Tibial artery (tissue), 4 donors: ENCODE measurements at regions not wholly inside any gene's neighbourhood (a gene's known extent, or its start where the extent isn't known, plus 50 kb on each side); places are given as distances from the start of the nearest gene placed in this dataset.

ENCODE experiments used
- DNase-seq, 2 donors: peaks; one replicate each; pipeline ENCODE4 v3.0.0-alpha.2; 2019
- H3K27ac ChIP-seq, 2 donors: fragments of 200-600 bp; sonication (generic) in 1 of 2; 1 replicate in 1 of 2; 2 replicates in 1 of 2; pipeline ENCODE4 v1.5.1; 2018 to 2019; ENCODE audit warnings: mild to moderate bottlenecking in 1 of 2
- H3K27me3 ChIP-seq, 2 donors: fragments of 200-600 bp; sonication (generic) in 1 of 2; one replicate each; pipeline versions ENCODE4 v1.5.1 to v1.6.0; 2016 to 2019
- H3K36me3 ChIP-seq, 3 donors: fragments of 200-600 bp; sonication (generic) in 2 of 3; one replicate each; pipeline ENCODE4 v1.5.1; 2016 to 2019; ENCODE audit warnings: mild to moderate bottlenecking in 2 of 3
- H3K4me1 ChIP-seq, 4 donors: fragments of 200-600 bp; sonication (generic) in 2 of 4; 1 replicate in 3 of 4; 2 replicates in 1 of 4; pipeline ENCODE4 v1.5.1; 2016 to 2019
- H3K4me3 ChIP-seq, 2 donors: fragments of 200-600 bp; sonication (generic) in 1 of 2; 1 replicate in 1 of 2; 2 replicates in 1 of 2; pipeline ENCODE4 v1.5.1; 2018 to 2019; ENCODE audit warnings: mild to moderate bottlenecking in 2 of 2
- H3K9me3 ChIP-seq, 3 donors: fragments of 200-600 bp; sonication (generic) in 1 of 3; one replicate each; pipeline ENCODE4 v1.5.1; 2016 to 2019
- intact Hi-C: fragments of 100-400 bp; cut with DNase I; formaldehyde crosslinking; loops from one replicate; pipeline ENCODE4 v1.15.0; 2023; ENCODE audit warnings: low total_unique reads
- TF ChIP-seq, protein P1 (sequence below), 2 experiments: fragments of 200-600 bp in 1 of 2; fragments of 450-650 bp in 1 of 2; IDR thresholded peaks; one replicate each; pipeline ENCODE4 v1.5.1; 2017 to 2019; ENCODE audit warnings: antibody characterized with exemption in 2 of 2, mild to moderate bottlenecking in 1 of 2, moderate library complexity in 1 of 2

DNA sequence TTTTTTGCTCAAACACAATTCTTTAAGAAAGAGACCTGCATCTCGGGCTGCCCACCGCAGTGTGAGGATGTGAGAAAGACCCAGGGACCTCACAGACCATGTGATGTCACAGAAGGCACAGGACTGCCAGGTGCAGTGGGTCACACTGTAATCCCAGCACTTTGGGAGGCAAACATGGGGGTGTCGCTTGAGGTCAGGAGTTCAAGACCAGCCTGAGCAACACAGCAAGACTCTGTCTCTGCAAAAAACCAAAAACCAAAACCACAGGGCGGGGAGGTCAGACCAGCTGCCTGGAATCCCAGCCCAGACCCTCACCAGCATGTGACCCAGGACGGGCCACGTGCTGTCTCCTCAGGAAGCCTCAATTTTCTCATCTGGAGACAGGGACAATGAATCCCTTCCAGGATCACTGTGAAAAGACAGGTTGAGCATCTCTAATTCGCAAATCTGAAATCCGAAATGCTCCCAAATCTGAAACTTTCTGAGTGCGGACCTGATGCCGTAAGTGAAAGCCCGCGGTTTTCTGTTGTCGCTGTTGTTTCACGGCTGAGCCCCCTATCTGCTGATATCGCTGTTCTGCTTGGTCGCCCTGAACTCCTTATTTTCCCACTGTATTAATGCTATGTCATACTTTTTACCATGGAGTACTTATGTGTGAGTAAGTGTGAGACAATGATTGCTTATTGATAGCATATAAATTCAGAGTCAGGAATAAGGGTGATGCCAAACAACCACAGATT, 159.5 kb upstream of the PTPN1 start:
- no peak overlapping the region for H3K4me3 ChIP-seq
- no peaks in the 10 kb centered on the region for H3K36me3 ChIP-seq
- intact Hi-C loops = no loop called here
- no peaks in the 10 kb centered on the region for H3K9me3 ChIP-seq
- TF ChIP-seq, protein P1, sequence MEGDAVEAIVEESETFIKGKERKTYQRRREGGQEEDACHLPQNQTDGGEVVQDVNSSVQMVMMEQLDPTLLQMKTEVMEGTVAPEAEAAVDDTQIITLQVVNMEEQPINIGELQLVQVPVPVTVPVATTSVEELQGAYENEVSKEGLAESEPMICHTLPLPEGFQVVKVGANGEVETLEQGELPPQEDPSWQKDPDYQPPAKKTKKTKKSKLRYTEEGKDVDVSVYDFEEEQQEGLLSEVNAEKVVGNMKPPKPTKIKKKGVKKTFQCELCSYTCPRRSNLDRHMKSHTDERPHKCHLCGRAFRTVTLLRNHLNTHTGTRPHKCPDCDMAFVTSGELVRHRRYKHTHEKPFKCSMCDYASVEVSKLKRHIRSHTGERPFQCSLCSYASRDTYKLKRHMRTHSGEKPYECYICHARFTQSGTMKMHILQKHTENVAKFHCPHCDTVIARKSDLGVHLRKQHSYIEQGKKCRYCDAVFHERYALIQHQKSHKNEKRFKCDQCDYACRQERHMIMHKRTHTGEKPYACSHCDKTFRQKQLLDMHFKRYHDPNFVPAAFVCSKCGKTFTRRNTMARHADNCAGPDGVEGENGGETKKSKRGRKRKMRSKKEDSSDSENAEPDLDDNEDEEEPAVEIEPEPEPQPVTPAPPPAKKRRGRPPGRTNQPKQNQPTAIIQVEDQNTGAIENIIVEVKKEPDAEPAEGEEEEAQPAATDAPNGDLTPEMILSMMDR (IDR thresholded peaks at IDR 0.05) = no peak
- no peak for DNase-seq
- H3K27ac ChIP-seq = no peak overlapping the region
- H3K4me1 ChIP-seq = peaks cover 0 to 17% (median 13%) of the 10 kb centered on the region in 4 donors
- H3K27me3 ChIP-seq = no peaks in the 10 kb centered on the region

DNA sequence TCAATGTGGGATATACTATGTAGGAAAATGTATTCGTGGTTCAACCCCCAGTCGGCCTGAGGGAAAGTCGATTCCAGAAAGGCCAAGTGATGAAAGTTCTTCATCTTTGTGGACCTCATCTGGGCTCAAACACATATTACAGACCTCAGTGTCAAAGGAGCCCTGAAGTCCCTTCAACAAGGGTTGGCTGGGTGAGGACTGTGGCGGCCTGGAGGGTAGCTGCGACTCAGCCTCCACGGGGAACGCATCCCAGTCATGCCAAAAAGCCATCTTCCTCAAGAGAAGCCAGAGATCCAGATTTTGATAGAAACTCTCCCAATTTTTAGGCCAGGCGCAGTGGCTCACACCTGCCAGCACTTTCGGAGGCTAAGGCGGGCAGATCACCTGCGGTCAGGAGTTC, 158.6 kb upstream of the PTPN1 start:
- TF ChIP-seq, protein P1 (IDR thresholded peaks at IDR 0.05) = no peak
- intact Hi-C loops = no loop called here
- Histone ChIP-seq H3K9me3 (no peaks in the 10 kb centered on the region), H3K27ac (no peak overlapping the region), H3K36me3 (no peaks in the 10 kb centered on the region), H3K4me3 (no peak overlapping the region), H3K4me1 (peaks cover 0 to 9% (median 5%) of the 10 kb centered on the region in 4 donors), H3K27me3 (no peaks in the 10 kb centered on the region)
- DNase-seq = no peak

DNA sequence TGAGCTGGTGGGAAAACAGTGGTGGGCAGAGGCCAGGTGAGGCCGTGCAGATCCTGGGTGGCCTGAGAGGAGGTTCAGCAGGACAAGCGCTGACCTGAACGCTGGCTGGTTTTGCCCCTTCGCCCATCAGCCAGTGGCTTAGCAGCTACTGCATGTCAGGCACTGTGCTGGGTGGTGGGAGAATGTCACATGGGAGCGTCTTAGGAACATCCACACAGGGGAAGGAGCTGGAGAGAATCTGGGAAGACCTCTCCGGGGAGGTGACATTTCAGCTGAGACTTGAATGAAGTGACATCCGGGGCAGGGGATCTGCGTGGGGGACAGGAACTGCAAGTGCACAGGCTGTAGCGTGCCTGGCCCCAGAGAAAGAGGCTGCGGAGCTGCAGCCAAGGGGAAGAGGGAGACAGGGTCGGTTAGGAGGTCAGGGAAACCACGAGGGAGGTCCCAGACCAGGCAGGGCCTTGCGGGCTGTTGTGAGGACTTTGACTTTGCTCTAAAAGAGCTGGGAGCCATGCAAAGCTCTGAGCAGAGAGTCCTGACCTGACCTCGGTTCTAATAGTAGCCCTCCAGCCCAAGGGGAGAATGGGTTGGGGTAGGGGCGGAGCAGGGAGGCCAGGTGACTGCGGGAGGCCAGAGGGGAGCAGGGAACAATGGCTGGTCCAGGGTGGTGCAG, 156.8 kb upstream of the PTPN1 start:
- H3K9me3 ChIP-seq = no peaks in the 10 kb centered on the region
- H3K27me3 ChIP-seq = no peaks in the 10 kb centered on the region
- no peak overlapping the region for H3K4me3 ChIP-seq
- no peaks in the 10 kb centered on the region for H3K36me3 ChIP-seq
- H3K27ac ChIP-seq = no peak overlapping the region
- DNase-seq = no peak
- TF ChIP-seq, protein P1 (IDR thresholded peaks at IDR 0.05) = no peak
- H3K4me1 ChIP-seq = no peaks in the 10 kb centered on the region
- intact Hi-C loops = no loop called here

DNA sequence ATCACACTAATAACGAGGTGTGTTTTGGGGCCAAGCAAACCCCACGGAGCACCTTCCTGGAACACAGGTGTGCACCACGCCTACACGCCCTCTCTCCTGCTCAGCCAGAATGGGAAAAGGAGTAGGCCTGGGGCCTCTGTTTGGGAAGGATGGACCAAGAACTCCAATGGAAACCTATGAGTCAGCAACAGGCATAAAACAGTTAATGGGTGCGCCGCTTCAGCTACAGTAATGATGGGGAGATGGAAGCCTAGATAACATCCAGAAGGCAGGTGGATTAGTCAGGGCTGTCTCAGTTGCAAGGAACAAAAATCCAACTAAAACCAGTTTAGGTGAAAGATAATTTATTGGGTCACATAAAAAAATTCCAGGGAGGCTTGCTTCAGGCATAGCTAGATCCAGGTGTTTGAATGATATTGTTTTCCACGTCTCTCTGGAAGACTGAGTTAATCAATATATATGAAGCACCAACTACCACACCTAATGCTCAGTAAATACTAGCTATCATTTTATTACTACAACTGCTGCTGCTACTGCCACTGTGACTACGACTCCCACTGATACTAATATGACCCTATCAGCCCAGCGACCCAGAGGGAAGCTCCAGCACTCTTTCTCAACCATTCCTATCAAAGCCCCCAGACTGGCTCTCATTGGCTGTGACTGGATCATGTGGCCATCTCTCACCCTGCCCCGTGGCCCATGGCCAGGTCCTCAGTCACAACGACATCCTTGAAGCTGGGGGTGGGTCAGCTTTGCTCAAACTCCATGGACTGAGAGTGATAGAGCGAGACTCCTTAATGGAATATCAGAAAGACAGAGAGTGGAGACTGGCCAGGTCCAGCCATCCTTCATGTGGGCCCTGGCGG, 155.2 kb upstream of the PTPN1 start:
- TF ChIP-seq, protein P1 (IDR thresholded peaks at IDR 0.05) = no peak

DNA sequence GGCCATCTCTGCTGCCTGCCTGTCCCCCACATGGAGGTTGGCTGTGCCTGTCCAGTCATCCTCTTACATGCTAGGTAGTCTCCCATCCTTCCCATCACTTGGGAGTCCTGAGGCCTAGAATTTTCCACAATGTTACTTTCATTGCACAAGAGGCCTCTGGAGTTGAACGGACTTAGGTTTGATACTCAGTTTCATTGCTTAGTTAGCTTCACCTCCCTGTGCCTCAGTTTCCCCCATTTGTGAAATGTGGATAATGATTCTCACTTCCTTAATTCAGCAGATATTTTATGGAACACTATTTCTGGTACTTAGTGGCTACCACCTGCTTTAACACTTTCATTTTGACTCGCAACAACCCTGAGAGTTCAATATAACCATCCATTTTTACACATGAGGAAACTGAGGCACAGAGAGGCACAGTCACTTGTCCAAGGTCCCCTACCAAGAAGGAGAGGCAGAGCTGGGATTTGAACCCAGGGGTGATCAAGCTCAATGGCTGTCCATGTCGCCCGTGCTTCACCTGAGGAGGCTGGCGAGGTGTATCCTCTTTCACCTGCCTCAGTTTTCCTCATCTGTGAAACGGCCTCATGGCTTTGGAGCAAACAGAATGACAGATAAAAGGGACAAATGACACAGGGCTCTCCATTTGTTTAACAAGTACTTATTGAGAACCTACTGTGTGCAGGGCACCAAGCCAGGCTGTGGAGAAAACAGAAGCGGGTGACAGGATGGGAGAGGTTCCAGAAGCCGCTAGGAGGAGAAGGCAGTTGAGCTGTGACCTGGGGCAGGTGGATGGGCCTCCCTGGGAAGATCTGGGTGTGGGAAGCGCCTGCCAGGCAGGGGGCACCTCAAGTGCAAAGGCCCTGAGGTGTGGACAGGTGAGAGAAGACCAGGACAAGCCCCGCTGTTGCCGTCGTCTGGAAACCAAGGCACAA, 154.3 kb upstream of the PTPN1 start:
- H3K36me3 ChIP-seq = no peaks in the 10 kb centered on the region
- no peaks in the 10 kb centered on the region for H3K27me3 ChIP-seq
- TF ChIP-seq, protein P1 (IDR thresholded peaks at IDR 0.05) = no peak
- no peak for DNase-seq
- no peak overlapping the region for H3K4me3 ChIP-seq
- no peaks in the 10 kb centered on the region for H3K9me3 ChIP-seq
- peaks cover 0 to 5% (median 0%) of the 10 kb centered on the region in 4 donors for H3K4me1 ChIP-seq
- intact Hi-C loops = no loop called here
- H3K27ac ChIP-seq = no peak overlapping the region

More for the DNA sequence above, 155.2 kb upstream of the PTPN1 start:
- H3K27ac ChIP-seq = no peak overlapping the region
- H3K36me3 ChIP-seq = no peaks in the 10 kb centered on the region
- no peaks in the 10 kb centered on the region for H3K27me3 ChIP-seq
- H3K9me3 ChIP-seq = no peaks in the 10 kb centered on the region
- intact Hi-C loops = no loop called here
- DNase-seq = no peak
- peaks cover 0 to 3% (median 0%) of the 10 kb centered on the region in 4 donors for H3K4me1 ChIP-seq
- no peak overlapping the region for H3K4me3 ChIP-seq
